ENCODE measurements at regions not wholly inside any gene's neighbourhood (a gene's known extent, or its start where the extent isn't known, plus 50 kb on each side); places are given as distances from the start of the nearest gene placed in this dataset.
"Not testable (repeated sequence)": the region's sequence is repeated elsewhere in the genome, so short reads cannot be mapped to it uniquely, and the experiment has no call there.

GRCh38 chr6:170232186-170233002, 58.5 kb downstream of the DLL1 start:
- no peak for DNase-seq

DNA sequence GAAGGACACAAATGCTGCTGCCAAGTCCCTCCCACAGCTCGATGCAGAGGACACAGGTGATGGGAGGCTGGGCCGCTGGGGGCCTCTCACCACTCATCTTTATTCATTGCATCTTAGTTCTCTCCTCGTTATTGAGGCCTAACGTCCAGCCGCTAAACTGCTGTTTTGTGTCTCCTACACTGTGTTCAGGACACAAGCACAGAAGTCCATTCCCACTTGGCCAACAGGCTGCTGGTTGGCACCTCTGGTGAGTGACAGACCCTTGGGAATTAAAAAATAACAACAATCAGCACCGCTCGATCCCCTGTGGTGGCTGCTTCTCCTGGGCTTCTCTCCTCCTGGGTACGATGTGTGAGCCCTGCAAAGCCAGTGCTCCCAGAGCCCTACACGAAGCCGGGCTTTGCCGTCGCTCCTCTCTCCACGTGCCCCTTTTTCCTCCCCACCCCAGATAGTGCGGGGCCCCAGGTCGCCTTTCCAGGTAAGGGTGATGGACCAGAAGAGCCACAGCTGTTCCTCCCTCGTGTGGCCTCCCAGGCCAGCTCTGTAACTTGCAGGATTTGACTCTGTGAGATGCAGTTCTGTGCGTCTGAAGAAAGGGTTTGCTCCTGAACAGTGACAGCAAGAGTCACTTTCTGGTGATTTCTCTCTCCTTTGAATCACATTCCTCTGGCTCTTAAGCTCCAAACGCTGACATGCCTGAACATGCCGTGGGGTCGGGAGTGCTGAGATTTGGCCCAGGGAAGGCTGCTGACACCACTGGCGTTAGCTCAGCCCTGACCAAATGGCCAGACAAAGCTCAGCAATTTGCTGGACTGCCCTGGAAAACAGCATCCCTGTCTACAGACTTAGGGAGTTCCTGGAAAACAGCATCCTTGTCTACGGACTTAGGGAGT, 59.3 kb downstream of the DLL1 start:
- no peak for DNase-seq

DNA sequence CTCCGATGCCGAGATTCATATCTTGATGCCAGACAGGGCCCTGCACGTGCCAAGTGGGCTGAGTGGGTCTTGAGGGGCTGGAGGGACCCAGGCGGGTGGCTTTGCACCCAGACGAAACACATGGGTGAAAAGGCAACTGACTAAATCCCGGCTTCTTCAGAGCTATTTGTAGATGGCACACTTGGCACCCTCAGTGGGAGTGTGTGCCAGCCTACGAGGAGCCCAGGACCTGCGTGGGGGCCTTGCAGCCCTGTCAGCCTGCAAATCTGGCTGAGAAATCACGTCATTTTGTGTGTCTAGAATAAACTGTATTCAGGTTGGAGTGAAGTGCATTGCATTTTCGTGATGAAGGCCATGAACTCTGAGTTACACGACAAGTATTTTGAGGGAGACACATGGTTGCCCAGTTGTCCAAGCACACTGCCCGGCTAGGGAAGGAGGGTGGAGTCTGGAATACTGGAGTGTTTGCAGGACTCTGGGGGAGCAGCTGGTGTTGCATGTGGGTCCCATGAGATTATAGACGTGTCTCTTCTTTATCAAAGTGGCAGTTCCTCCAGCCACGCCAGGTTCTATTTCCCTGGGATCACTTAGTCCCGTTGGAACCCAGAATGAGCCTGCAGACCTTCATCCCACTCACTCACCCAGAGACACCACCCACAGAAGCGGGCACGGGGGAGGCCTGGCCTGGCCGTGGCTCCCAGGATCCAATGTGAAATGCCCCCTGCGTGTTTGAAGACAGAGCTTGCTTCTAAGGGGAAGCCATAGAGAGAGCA, 60.2 kb downstream of the DLL1 start:
- DNase-seq, result no peak

DNA sequence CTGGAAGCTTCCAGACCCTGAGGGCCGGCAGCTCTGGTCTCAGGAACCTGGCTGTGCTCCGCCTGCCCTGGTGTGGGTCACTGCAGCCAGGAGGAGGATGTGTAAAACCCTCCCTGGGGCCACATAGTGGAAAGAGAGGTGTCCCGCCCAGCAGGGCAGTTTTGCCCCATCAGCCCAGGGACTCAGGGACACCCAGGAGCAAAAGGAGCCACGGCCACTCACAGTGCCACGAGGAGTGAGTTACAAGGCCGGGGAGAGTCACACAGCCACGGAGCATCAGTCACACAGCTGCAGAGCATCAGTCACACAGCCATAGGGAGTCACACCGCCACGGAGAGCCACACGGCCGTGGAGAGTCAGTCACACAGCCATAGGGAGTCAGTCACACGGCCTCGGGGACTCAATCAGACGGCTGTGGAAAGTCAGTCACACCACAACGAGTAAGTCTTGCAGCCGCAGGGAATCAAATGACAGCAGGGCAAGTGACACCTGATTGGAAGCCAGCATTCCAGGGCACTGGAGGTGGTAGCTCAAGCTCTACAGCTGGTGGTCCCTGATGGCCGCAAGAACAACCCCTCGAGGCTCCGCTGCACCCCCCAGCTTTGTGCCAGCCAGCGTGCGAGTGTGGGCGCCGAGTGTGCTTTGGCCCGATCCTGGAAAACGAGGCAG, 60.9 kb downstream of the DLL1 start:
- no peak for DNase-seq

- no peak for DNase-seq
Observed at GRCh38 chr6:170229396-170229795, 61.5 kb downstream of the DLL1 start.

DNA sequence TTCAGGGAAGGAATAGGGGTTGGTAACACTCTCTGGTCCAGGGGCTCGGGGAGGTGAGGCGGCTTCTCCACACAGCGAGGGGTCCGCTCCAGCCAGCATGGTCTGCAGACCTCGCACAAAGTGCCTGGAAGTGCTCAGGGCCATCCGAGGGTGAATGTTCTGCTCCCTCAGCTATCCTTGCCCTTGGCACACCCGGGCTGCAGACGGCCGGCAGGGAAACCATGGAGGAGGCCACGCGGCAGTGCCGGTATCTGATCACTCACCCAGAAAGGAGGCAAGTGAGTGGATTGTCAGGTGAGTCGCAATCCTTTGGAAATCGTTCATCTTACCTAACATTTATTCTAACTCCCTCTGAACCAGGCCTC, 62.0 kb downstream of the DLL1 start:
- DNase-seq, result no peak

DNA sequence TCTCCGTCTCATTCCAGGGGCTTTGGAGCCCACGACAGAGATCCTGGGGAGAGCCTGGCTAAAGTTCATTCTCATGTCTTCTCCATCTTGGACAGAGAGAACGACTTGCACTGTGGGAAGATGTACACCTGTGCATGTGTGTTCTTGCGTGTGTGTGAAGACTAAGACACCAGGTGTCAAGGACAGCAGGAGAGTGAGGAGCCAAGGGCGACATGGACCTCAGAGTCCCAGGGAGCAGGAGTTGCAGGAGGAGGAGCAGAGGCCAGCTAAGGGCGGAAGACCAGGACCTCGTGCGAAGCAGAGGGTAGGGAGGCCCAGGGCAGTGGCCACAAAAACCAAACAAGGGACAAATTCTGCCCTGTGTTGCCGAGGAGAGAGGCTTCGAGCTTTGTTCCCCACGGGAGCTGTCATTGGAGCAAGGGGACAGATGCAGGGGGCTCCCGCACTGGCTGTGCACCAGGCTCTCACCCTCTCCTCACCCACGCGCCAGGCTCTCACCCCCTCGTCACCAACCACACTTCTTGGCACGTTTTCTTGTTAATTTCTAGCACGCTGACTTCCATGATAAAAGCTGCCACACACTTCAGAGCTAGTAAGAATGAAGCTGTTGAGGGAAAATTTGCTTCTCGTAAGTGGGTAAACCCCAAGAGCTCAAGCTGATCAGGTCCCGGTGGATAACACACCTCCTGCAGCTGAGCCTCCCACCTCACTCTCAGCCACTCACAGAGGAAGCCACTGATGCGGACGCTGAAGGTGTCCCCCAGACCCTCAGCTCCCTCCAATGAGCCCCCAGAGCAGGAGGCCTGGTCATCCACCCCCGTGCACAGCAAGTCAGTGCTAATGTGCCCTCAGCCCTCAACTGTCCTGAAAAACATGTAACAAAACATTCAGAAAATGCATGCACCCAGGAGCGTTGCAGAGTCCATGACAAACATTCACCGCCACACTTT, 62.6 kb downstream of the DLL1 start:
- no peak for DNase-seq

DNA sequence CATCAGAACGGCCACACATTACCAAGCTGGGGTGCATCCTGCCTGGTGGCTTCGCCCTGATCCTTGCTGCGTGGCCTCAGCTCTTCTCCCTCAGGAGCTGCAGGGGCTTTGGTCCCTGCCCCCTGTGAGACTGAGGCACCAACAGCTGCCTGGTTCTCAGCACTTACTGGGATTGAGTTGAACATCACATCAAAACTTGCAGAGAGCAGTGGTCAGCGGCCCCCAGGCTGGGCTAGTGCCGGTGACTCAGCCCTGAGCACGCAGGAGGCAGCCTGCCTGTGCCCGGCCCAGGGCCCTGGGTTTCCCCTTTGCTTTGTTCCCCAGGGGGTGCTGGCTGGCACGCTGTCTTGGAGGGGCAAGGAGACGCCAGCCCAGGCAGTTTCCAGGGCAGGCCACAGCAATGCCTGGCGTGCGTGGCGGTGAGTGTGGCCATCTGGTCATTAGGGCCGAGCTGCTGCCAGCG, 63.3 kb downstream of the DLL1 start:
- no peak for DNase-seq

GRCh38 chr6:170226647-170227046, 64.2 kb downstream of the DLL1 start:
- DNase-seq, result no peak

DNA sequence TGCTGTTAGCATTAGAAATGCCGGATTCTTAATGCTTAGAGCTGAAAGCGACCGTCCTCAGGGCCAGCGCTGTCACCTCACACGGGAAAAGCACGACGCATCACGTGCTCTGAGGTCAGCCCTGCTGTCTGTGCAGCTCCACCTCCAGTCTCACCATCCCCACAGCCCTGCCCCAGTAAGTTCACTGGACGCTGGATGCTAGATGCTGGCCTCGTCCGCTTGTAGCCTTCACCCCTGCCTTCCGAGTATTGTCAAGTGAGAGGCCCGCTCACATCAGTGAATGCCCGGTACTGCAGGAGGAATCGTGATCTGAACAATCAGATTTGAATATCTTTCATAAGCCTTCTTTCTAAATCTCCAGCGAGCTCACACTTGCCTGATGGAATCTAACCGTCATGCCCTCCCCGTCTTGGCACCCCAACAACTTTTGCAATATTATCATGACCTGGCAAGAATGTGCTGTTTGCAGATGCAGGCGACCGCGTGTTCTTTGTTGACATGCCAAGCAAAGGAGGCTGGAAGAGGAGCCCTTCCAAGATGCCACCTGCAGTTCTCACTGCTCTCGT, 64.9 kb downstream of the DLL1 start:
- no peak for DNase-seq

- no peak for DNase-seq
Observed at GRCh38 chr6:170224694-170225660, 65.9 kb downstream of the DLL1 start.

- no peak for DNase-seq
Observed at GRCh38 chr6:170223718-170224693, 66.9 kb downstream of the DLL1 start.

- no peak for DNase-seq
Observed at GRCh38 chr6:170222498-170223471, 68.1 kb downstream of the DLL1 start.

DNA sequence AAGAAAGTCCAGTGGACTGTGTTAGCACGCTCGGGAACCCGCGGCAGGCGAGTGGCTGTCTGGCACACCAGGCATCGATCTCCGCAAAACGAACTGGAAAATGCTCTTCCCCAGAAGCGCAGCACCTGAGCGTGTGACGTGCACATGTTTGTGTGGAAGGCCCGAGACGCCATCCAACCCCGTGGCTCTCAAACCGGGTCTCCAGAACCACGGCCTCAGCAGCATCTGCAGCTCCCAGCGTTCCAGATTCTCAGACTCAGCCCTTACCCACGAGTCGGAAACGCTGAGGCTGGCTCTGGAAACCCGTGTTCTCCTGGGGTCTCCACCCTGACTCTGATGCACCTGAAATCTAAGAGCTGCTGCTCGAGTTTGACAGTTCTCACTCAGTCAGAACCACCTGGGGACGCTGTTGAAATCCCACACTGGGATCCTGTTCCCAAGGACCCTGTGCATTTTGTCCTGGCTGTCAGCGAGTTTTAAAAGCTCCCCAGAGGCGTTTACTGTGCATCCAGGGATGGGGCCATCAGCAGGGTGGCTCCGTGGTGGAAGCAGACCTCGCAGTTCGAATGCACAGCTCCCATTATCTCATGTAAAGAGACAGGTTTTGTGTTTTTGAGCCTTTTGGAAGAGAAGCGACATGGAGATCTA, 69.0 kb downstream of the DLL1 start:
- no peak for DNase-seq

DNA sequence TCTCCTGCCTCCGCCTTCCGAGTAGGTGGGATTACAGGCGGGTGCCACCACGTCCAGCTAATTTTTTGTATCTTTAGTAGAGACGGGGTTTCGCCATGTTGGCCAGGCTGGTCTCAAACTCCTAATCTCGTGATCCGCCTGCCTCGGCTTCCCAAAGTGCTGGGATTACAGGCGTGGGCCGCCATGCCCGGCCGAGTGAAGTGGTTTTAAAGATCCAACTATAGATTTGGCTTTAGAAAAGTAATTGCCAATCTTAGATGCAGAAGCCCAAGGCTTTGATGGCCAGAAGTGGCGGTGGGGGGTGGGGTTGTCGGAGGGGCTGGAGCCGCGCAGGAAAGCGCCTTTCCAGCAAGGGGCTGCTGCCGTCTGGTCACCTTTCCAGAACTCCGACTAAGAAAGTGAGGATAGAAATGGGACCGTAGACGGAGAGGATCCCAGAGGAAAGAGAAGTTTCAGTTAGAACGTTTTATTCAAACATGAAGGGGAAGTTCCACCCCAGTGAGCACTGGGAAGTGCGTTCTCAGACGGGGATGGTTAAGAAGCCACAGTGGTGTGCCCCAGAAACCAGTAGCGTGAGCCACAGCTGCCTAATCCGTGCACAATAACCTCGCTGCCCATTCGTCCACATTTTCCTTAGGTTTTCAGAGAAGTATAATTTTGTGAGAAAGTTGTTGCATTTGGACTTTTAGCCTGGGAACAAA, 69.7 kb downstream of the DLL1 start:
- DNase-seq, result no peak

DNA sequence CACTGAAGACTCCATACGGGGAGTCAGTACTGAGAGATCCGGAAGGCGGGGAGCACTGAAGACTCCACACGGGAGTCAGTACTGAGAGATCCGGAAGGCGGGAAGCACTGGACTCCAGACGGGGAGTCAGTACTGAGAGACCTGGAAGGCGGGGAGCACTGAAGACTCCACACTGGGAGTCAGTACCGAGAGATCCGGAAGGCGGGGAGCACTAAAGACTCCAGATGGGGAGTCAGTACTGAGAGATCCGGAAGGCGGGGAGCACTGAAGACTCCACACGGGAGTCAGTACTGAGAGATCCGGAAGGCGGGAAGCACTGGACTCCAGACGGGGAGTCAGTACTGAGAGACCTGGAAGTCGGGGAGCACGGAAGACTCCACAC, 77.2 kb downstream of the DLL1 start:
- not testable (repeated sequence) for DNase-seq

All from stimulated activated CD4-positive, alpha-beta T cell treated with anti-CD3 and anti-CD28 coated beads, Interleukin-4, amount 100 ng/mL, for 4 hours (primary cell).